Psoas muscle (tissue), 7 donors: ENCODE measurements at regions not wholly inside any gene's neighbourhood (a gene's known extent, or its start where the extent isn't known, plus 50 kb on each side); places are given as distances from the start of the nearest gene placed in this dataset.
"Not testable (repeated sequence)": the region's sequence is repeated elsewhere in the genome, so short reads cannot be mapped to it uniquely, and the experiment has no call there.

ENCODE experiments used
- ATAC-seq, 4 donors: fragments of 200-7000 bp; cut with Tn5 transposase; one replicate each; pipeline ENCODE4 v1.9.1; 2020; ENCODE audit warnings: moderate library complexity in 3 of 4, mild to moderate bottlenecking in 2 of 4
- DNase-seq, 2 donors: peaks; one replicate each; pipeline ENCODE4 v3.0.0-alpha.2; 2020
- H3K27ac ChIP-seq: fragments of 200-600 bp; one replicate; pipeline ENCODE4 v1.8.0; 2022
- H3K27me3 ChIP-seq, 3 donors: fragments of 200-600 bp in 1 of 3; one replicate each; pipeline versions ENCODE4 v1.6.1 to v1.8.0; 2013 to 2022; ENCODE audit warnings: low read length in 2 of 3, mild to moderate bottlenecking in 2 of 3, moderate library complexity in 1 of 3; ENCODE audit not compliant: insufficient read depth in 3 of 3
- H3K36me3 ChIP-seq, 2 donors: fragments of 200-600 bp in 1 of 2; one replicate each; pipeline versions ENCODE4 v1.6.1 to v1.8.0; 2013 to 2022; ENCODE audit warnings: low read depth in 1 of 2, mild to moderate bottlenecking in 1 of 2, moderate library complexity in 1 of 2; ENCODE audit not compliant: insufficient read depth in 1 of 2
- H3K4me1 ChIP-seq: fragments of 200-600 bp; one replicate; pipeline ENCODE4 v1.8.0; 2022
- H3K4me3 ChIP-seq: fragments of 200-600 bp; one replicate; pipeline ENCODE4 v1.8.0; 2022; ENCODE audit warnings: mild to moderate bottlenecking
- H3K9me3 ChIP-seq: fragments of 200-600 bp; one replicate; pipeline ENCODE4 v1.8.0; 2022
- WGBS, 3 donors: extraction: QIAGEN DNeasy Blood & Tissue Kit; methylation state at CpG; one replicate each; pipeline versions ENCODE4 v1.1.6 to v1.1.7; 2013; 5-methylcytosine and 5-hydroxymethylcytosine counted together
- intact Hi-C, 2 donors: fragments of 100-400 bp; cut with DNase I; formaldehyde crosslinking; loops; one replicate each; pipeline versions ENCODE4 v1.11.0 to v1.14.2; 2022
- donor health status: healthy with polysubstance abuse.
- donor health status: DM: no; HTN: no; CAD: no; lungs with moderate emphysema.
- donor health status: Bipolar disorder and iron deficiency.
- donor health status: healthy.
- donor health status: DM: yes; HTN: yes; CAD: no.
- donor health status: DM: no; HTN: no; CAD: no.
- donor health status: DM: yes; HTN: yes; CAD: no.

DNA sequence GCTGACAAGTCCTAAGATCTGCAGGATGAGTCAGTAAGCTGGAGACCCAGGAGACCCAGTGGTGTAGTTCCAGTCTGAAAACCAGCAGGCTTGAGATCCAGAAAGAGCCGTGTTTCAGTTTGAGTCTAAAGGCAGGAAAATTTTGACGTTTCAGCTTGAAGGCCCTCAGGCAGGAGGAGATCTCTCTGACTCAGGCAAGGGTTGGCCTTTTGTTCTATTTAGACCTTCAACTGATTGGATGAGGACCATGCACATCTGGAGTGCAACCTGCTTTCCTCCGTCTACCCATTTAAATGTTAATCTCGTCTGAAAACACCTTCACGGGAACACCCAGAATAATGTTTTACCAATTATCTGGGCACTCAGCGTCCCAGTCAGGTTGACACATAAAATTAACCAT is 69.5 kb downstream of the NPIPA7 start:
- DNase-seq, H3K4me3 ChIP-seq, H3K27me3 ChIP-seq, intact Hi-C loops, H3K36me3 ChIP-seq, ATAC-seq, H3K27ac ChIP-seq, H3K4me1 ChIP-seq, H3K9me3 ChIP-seq: not testable (repeated sequence)
- whole genome bisulfite sequencing, 3 donors, result 61 to 85% (median 80%) methylated on average over 2 of the region's 6 CpGs

DNA sequence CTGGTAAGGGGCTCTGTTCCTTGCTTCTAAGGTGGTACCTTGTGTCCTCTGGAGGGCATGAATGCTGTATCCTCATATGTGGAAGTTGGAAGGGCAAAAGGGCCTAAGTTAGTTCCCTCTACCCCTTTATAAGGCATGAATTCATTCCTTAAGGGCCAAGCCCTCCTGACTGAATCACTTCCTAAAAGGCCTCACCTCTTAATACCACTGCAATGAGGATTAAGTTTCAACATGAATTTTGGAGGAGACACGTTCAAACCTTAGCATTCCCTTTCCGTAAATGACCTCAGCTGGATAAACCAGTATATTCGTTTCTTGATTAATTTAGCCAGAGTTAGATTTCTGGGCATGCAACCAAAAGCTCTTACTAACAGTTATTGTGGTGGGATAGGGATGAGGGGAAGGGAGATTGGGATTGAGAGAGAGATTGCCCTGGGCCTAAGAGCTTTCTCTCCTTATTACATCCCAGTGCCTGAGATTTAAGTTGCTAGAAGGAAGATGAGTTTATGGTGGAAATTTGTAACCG is 70.8 kb downstream of the NPIPA7 start:
- intact Hi-C loops, H3K9me3 ChIP-seq, DNase-seq, H3K4me1 ChIP-seq, H3K4me3 ChIP-seq, H3K27me3 ChIP-seq, ATAC-seq, H3K27ac ChIP-seq, H3K36me3 ChIP-seq: not testable (repeated sequence)
- WGBS, 3 donors, result 45 to 66% (median 56%) methylated on average over 4 of the region's 4 CpGs

DNA sequence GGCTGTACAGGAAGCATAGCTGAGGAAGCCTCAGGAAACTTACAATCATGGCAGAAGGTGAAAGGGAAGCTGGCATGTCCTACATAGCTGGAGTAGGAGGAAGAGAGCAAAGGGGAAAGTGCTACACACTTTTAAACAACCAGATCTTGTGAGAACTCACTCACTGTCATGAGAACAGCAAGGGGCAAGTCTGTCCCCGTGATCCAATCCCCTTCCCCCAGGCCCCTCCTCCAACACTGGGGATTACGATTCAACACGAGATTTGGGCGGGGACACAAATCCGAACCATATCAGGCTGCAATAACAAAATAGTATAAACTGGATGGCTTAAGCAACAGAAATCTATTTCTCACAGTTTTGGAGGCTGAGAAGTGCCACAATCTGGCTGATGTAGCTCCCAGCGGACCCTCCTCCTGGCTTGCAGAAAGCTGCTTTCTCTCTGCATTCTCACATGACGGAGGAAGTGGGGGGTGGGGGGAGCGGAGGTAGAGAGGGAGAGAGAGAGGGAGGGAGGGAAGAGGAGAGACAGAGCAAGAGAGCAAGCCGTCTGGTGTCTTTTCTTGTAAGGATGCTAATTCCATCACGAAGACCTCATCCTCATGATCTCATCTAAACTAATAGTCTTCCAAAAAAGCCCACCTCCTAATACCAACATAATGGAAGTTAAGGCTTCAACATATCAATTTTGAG is 72.9 kb downstream of the NPIPA7 start:
- H3K27ac ChIP-seq, H3K4me1 ChIP-seq, H3K27me3 ChIP-seq, H3K9me3 ChIP-seq, ATAC-seq, DNase-seq, intact Hi-C loops, H3K4me3 ChIP-seq, H3K36me3 ChIP-seq: not testable (repeated sequence)
- 0 to 8% (median 0%) methylated on average over 1 to 5 of the region's 10 CpGs for WGBS, 3 donors

DNA sequence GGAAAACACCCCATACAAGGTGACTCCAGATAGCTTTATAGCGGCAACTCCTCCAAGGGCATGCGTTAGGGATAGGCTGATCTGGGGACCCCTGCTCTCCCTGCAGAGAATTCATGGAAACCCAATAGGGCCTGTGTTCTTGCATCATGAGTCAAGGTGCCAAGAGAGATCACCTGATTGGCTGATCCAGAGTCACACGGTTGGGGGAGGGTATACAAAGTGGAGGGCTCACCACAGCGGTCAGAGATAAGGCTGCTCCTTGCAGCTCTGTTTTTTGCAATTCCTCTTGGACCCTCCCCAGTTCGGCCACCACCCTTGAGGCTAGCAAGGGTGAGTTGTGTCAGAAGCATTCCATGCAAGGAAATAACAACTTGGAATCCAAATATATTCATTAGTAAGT is 79.6 kb downstream of the NPIPA7 start:
- H3K4me3 ChIP-seq, H3K36me3 ChIP-seq, H3K4me1 ChIP-seq, H3K27me3 ChIP-seq, ATAC-seq, intact Hi-C loops, DNase-seq, H3K27ac ChIP-seq, H3K9me3 ChIP-seq: not testable (repeated sequence)
- 83 to 90% methylated on average over 1 to 2 of the region's 5 CpGs; no CpG with 5 or more reads in 1 of the 3 donors for WGBS, 3 donors

DNA sequence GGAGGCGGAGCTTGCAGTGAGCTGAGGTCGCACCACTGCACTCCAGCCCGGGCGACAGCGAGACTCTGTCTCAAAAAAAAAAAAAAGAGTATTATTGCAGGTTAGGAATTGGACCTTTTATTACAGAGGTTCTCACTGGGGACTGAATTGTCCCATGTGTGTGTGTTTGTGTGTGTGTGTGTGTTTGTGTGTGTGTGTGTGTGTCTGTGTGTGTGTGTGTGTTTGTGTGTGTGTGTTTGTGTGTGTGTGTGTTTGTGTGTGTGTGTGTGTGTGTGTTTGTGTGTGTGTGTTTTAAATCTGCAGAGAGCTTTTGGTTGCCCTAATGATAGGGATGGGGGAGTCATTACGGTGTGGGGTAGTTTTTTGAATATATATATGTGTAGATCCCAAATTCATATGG is 84.9 kb downstream of the NPIPA7 start:
- DNase-seq, H3K4me3 ChIP-seq, H3K27ac ChIP-seq, H3K27me3 ChIP-seq, intact Hi-C loops, H3K4me1 ChIP-seq, ATAC-seq, H3K36me3 ChIP-seq, H3K9me3 ChIP-seq: not testable (repeated sequence)
- 75 to 100% methylated on average over 3 to 4 of the region's 6 CpGs; no CpG with 5 or more reads in 1 of the 3 donors for WGBS, 3 donors

DNA sequence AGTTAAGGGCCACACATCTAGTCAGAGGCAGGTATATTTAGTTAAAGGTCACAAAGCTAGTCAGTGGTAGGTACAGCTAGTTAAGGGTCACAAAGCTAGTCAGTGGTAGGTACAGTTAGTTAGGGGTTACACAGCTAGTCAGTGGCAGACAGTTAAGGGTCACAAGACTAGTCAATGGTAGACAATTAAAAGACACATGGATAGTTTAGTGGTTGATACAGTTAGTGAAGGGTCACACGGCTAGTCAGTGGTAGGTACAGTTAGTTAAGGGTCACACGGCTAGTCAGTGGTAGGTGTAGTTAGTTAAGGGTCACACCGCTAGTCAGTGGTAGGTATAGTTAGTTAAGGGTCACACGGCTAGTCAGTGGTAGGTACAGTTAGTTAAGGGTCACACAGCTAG is 110.0 kb downstream of the NPIPA7 start:
- WGBS, 3 donors, result 92 to 97% (median 93%) methylated on average over 4 of the region's 4 CpGs
- H3K9me3 ChIP-seq, DNase-seq, H3K4me3 ChIP-seq, ATAC-seq, H3K27me3 ChIP-seq, H3K4me1 ChIP-seq, H3K36me3 ChIP-seq, intact Hi-C loops, H3K27ac ChIP-seq: not testable (repeated sequence)

DNA sequence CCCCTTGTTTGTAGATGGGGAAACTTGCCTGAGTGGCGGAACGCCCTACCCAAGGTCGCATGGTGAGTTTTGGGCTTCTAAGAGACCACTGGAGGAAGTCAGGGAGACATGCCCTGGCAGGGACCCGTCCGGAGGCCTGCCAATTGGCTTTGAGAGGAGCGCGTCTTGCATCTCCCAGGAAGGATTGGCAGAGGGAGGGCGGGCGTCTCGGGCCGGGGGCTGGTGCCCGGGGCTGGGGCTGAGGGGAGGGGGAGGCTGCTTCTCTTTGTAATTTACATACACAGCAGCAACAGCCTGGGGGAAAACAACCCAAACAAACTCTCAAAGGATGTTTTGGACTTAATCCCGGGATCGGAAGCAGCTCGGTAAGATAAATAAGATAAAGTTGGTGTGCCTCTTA is 110.5 kb downstream of the NPIPA7 start:
- H3K4me1 ChIP-seq, DNase-seq, intact Hi-C loops, ATAC-seq, H3K4me3 ChIP-seq, H3K36me3 ChIP-seq, H3K27me3 ChIP-seq, H3K27ac ChIP-seq, H3K9me3 ChIP-seq: not testable (repeated sequence)
- 80% methylated on average over 1 of the region's 15 CpGs; no CpG with 5 or more reads in 2 of the 3 donors for WGBS, 3 donors

DNA sequence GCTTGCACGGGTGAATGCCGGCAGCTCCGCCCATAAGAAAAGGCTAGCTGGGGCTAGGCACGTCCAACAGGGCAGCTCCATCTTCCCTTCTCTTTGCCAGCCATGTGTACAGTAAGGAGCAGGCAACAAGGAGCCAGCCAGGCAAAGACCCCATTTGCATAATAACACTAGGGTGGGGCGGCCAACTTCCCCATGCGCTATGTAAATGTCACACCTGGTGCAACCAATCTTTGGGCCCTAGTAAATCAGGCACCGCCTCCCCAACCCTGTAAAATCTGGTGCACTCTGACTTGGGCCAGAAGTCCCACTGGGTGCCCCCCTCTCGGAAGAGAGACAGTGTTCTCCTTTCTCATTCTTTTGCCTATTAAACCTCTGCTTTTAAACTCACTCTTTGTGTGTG is 115.2 kb downstream of the NPIPA7 start:
- H3K36me3 ChIP-seq, H3K27ac ChIP-seq, H3K4me3 ChIP-seq, DNase-seq, H3K27me3 ChIP-seq, ATAC-seq, intact Hi-C loops, H3K9me3 ChIP-seq, H3K4me1 ChIP-seq: not testable (repeated sequence)
- WGBS, 3 donors, result 17 to 45% (median 41%) methylated on average over 1 to 4 of the region's 8 CpGs

DNA sequence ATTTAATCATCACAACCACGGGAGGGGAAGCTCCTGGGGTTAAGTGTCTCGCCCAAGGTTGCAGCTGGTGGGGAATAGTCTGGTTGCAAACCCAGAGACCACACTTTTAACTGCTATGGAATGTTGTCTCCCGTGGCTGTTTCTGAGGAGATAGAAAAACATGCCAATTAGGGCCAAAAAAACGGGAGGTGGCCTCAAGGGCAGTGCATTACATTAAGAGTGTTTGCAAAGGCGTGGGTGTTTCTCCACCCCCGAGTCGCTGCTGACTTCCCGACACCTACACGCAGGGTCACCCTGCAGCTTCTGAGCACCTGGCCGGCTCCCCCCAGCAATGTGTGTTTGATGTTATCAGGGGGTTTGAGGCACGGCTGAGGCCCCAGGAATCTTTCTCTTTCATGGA is 116.1 kb downstream of the NPIPA7 start:
- H3K4me3 ChIP-seq, H3K27ac ChIP-seq, DNase-seq, H3K36me3 ChIP-seq, H3K27me3 ChIP-seq, H3K9me3 ChIP-seq, intact Hi-C loops, ATAC-seq, H3K4me1 ChIP-seq: not testable (repeated sequence)
- WGBS, 3 donors, result 16 to 35% (median 24%) methylated on average over 7 to 8 of the region's 11 CpGs

DNA sequence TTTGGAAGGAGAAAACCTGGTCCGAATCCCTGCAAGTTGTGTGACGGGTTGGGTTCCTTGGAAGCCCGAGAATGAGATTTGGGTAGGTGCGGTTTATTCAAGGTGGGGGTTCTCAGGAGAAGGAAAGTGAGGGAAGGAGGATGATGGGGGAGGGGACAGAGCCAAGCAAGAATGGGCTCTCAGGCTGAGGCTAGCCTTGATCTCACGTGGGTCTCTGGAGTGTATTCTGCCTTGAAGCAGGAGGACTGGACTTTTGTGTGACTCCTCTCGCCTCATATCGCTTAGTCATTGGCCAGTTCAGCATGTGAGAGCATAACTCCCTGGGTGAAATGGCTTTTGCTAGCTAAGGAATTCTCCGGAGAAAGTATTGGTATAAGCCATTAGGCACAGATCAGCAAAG is 120.9 kb downstream of the NPIPA7 start:
- H3K27ac ChIP-seq, intact Hi-C loops, H3K36me3 ChIP-seq, H3K9me3 ChIP-seq, ATAC-seq, H3K4me3 ChIP-seq, H3K27me3 ChIP-seq, H3K4me1 ChIP-seq, DNase-seq: not testable (repeated sequence)
- no CpG with 5 or more reads among the region's 8 CpGs for WGBS, 3 donors

DNA sequence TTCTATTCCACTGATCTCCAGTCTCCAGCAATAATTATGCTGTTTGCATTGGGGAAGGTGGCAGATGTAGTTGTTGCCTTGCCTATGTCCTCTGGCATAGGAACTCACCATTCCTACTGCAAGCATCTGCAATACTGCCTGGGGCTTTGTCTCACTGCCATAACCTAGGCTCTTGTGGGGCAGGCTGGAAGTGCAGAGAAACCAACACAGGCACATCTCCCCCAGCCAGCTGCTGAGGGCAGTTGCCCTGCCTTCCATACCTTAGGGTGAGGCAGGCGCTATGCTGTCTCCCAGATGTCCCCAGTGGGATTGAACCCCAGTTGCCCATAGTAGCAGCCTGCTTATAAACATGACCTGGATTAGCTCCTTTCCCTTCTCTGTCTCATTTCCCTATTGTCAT is 128.1 kb downstream of the NPIPA7 start:
- H3K27ac ChIP-seq, ATAC-seq, H3K9me3 ChIP-seq, H3K27me3 ChIP-seq, H3K4me3 ChIP-seq, H3K4me1 ChIP-seq, H3K36me3 ChIP-seq, intact Hi-C loops, DNase-seq: not testable (repeated sequence)
- no CpG with 5 or more reads among the region's 1 CpG for WGBS, 3 donors

DNA sequence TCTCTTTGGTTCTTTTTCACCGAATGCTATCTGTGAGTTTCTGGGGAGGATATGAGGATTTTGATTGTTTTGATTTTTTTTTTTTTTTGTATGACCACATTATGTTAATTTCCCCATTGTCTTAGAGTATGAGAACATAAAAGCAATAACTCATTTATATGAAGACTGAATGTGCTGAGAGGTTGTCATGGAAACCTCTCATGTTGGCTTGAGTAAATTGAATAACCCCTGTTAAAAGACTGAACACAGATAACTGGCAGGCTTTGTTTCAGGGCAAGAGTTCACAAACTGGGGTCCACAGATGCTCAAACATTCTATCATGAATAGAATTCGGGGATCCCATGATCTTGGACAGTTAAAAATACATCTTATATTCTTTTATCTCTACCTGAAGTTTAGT is 129.4 kb downstream of the NPIPA7 start:
- H3K4me3 ChIP-seq, H3K4me1 ChIP-seq, DNase-seq, H3K9me3 ChIP-seq, H3K27ac ChIP-seq, H3K27me3 ChIP-seq, H3K36me3 ChIP-seq, ATAC-seq, intact Hi-C loops: not testable (repeated sequence)
- WGBS, 3 donors, result no CpG with 5 or more reads among the region's 2 CpGs
